CD14-positive monocyte (primary cell): ENCODE measurements at regions not wholly inside any gene's neighbourhood (a gene's known extent, or its start where the extent isn't known, plus 50 kb on each side); places are given as distances from the start of the nearest gene placed in this dataset. TPM values are rescaled to one million over a fixed set of nuclear protein-coding genes. Genes with fewer than 3 reads are reported as not detected.

Experiments
- DNase-seq, 3 donors: peaks; one replicate each; pipeline ENCODE4 v3.0.0-alpha.2; 2011 to 2022
- H2AFZ ChIP-seq: 2 replicates; pipeline ENCODE4 v1.6.0; 2012; ENCODE audit warnings: mild to moderate bottlenecking, low read depth, low read length, inconsistent platforms; ENCODE audit not compliant: insufficient read depth, poor library complexity, severe bottlenecking
- H3K27ac ChIP-seq, 2 donors: 1 replicate in 1 of 2; 2 replicates in 1 of 2; pipeline ENCODE4 v1.5.1; 2012 to 2013; ENCODE audit warnings: low read length in 2 of 2, control low read depth in 1 of 2, inconsistent platforms in 1 of 2, low read depth in 1 of 2, mild to moderate bottlenecking in 1 of 2
- H3K27me3 ChIP-seq, 2 donors: one replicate each; pipeline versions ENCODE4 v1.6.0 to v1.6.1; 2011 to 2013; ENCODE audit warnings: low read length in 2 of 2; ENCODE audit not compliant: control insufficient read depth in 2 of 2, insufficient read depth in 2 of 2
- H3K36me3 ChIP-seq, 2 donors: replicated peaks in 1 of 2; 1 replicate in 1 of 2; 2 replicates in 1 of 2; pipeline versions ENCODE4 v1.5.1 to v1.6.1; 2012 to 2013; ENCODE audit warnings: low read length in 2 of 2, control low read depth in 1 of 2, inconsistent platforms in 1 of 2, mild to moderate bottlenecking in 1 of 2; ENCODE audit not compliant: insufficient read depth in 2 of 2, control insufficient read depth in 1 of 2
- H3K4me1 ChIP-seq, 2 donors: 1 replicate in 1 of 2; 2 replicates in 1 of 2; pipeline versions ENCODE4 v1.5.1 to v1.6.1; 2012 to 2013; ENCODE audit warnings: low read length in 2 of 2, control low read depth in 1 of 2, inconsistent platforms in 1 of 2, mild to moderate bottlenecking in 1 of 2, moderate library complexity in 1 of 2; ENCODE audit not compliant: insufficient read depth in 2 of 2, control insufficient read depth in 1 of 2
- H3K4me2 ChIP-seq: replicated peaks from 2 replicates; pipeline ENCODE3; 2012; ENCODE audit warnings: low read length, moderate library complexity, mild to moderate bottlenecking; ENCODE audit not compliant: poor library complexity, severe bottlenecking; ENCODE audit errors: extremely low read depth
- H3K4me3 ChIP-seq, 3 experiments: fragments of 200-600 bp in 1 of 3; sonication (generic) in 1 of 3; replicated peaks in 1 of 3; 1 replicate in 2 of 3; 2 replicates in 1 of 3; pipeline ENCODE4 v1.5.1; 2011 to 2013; ENCODE audit warnings: low read length in 3 of 3, mild to moderate bottlenecking in 3 of 3, control low read depth in 2 of 3, low read depth in 2 of 3, inconsistent platforms in 1 of 3, moderate library complexity in 1 of 3
- H3K79me2 ChIP-seq: 2 replicates; pipeline ENCODE4 v1.6.0; 2012; ENCODE audit warnings: mild to moderate bottlenecking, control low read depth, inconsistent platforms, low read length, moderate library complexity; ENCODE audit not compliant: insufficient read depth
- H3K9ac ChIP-seq: 2 replicates; pipeline ENCODE4 v1.6.0; 2017; ENCODE audit warnings: low read length, mild to moderate bottlenecking; ENCODE audit not compliant: insufficient read depth, poor library complexity, severe bottlenecking
- H3K9me3 ChIP-seq, 2 donors: replicated peaks in 1 of 2; 1 replicate in 1 of 2; 2 replicates in 1 of 2; pipeline versions ENCODE4 v1.5.1 to v1.6.1; 2012 to 2013; ENCODE audit warnings: low read length in 2 of 2, control low read depth in 1 of 2; ENCODE audit not compliant: control insufficient read depth in 1 of 2, insufficient read depth in 1 of 2
- H4K20me1 ChIP-seq: 2 replicates; pipeline ENCODE4 v1.6.0; 2012; ENCODE audit warnings: mild to moderate bottlenecking, low read length, control low read depth, moderate library complexity; ENCODE audit not compliant: insufficient read depth
- H3K27ac Mint-ChIP-seq, 7 donors: one replicate each; pipeline ENCODE4 v1.8.0; 2020; ENCODE audit warnings: mild to moderate bottlenecking in 7 of 7, mixed read lengths in 7 of 7, moderate library complexity in 6 of 7, inconsistent platforms in 2 of 7
- H3K27me3 Mint-ChIP-seq, 3 donors: one replicate each; pipeline ENCODE4 v1.8.0; 2021 to 2022; ENCODE audit warnings: low read depth in 3 of 3, mild to moderate bottlenecking in 3 of 3, mixed read lengths in 3 of 3, moderate library complexity in 3 of 3, inconsistent platforms in 1 of 3
- H3K36me3 Mint-ChIP-seq, 2 donors: one replicate each; pipeline ENCODE4 v1.8.0; 2020; ENCODE audit warnings: mixed read lengths in 2 of 2, inconsistent platforms in 1 of 2, mild to moderate bottlenecking in 1 of 2
- H3K4me1 Mint-ChIP-seq: one replicate; pipeline ENCODE4 v1.8.0; 2020; ENCODE audit warnings: mild to moderate bottlenecking, mixed read lengths
- H3K4me3 Mint-ChIP-seq, 2 donors: one replicate each; pipeline ENCODE4 v1.8.0; 2020; ENCODE audit warnings: mild to moderate bottlenecking in 2 of 2, mixed read lengths in 2 of 2, moderate library complexity in 1 of 2
- H3K9me3 Mint-ChIP-seq, 7 donors: one replicate each; pipeline ENCODE4 v1.8.0; 2020 to 2022; ENCODE audit warnings: mixed read lengths in 7 of 7, mild to moderate bottlenecking in 6 of 7, moderate library complexity in 6 of 7, inconsistent platforms in 2 of 7
- CTCF ChIP-seq: fragments of 200-600 bp; IDR thresholded peaks from one replicate; pipeline ENCODE4 v1.8.0; 2022; ENCODE audit warnings: antibody characterized with exemption, mild to moderate bottlenecking
- WGBS: methylation state at CpG from one replicate; pipeline ENCODE4 v1.1.5; 2013; ENCODE audit warnings: missing lambda C conversion rate; ENCODE audit not compliant: insufficient coverage; 5-methylcytosine and 5-hydroxymethylcytosine counted together
- intact Hi-C, 2 donors: fragments of 100-400 bp; cut with micrococcal nuclease; formaldehyde crosslinking; loops; one replicate each; pipeline versions ENCODE4 v1.15.0 to v1.15.1; 2023
- small RNA-seq: library from RNA; depleted of rRNA; stranded (forward); fragments of <200 nt; gene quantifications from one replicate; pipeline ENCODE3, GENCODE V24; 2012; ENCODE audit warnings: low read depth; ENCODE audit not compliant: insufficient read length

GRCh38 chr2:225725726-225726125 is 326.2 kb downstream of the NYAP2 start:
- Mint-ChIP-seq H3K27ac (no peak overlapping the region), H3K9me3 (peaks cover 0 to 3% (median 0%) of the 10 kb centered on the region in 7 donors), H3K36me3 (no peaks in the 10 kb centered on the region), H3K27me3 (no peaks in the 10 kb centered on the region), H3K4me3 (no peak overlapping the region), H3K4me1 (no peaks in the 10 kb centered on the region)
- H2AFZ ChIP-seq, result no peak overlapping the region
- H3K9me3 ChIP-seq, result no peaks in the 10 kb centered on the region
- no peaks in the 10 kb centered on the region for H3K4me1 ChIP-seq
- no peaks in the 10 kb centered on the region for H3K79me2 ChIP-seq
- no peak overlapping the region for H3K9ac ChIP-seq
- H3K27me3 ChIP-seq, result no peaks in the 10 kb centered on the region
- 13% methylated on average over 3 of the region's 3 CpGs for WGBS
- no peak overlapping the region for H3K4me2 ChIP-seq
- H3K4me3 ChIP-seq, result no peak overlapping the region
- TF ChIP-seq CTCF, result no peak
- H4K20me1 ChIP-seq, result no peaks in the 10 kb centered on the region
- H3K27ac ChIP-seq, result no peak overlapping the region
- DNase-seq, result no peak
- no peaks in the 10 kb centered on the region for H3K36me3 ChIP-seq
- intact Hi-C loops, result no loop called here

Small RNAs in the stretch of these regions (small RNA-seq; reads per million reads assigned to genes)
- gene AC068138.1 (not detected), gene MIR5702 (not detected)
